Mesendoderm (in vitro differentiated cells): ENCODE measurements at regions not wholly inside any gene's neighbourhood (a gene's known extent, or its start where the extent isn't known, plus 50 kb on each side); places are given as distances from the start of the nearest gene placed in this dataset.

Experiments used
- DNase-seq: peaks from one replicate; pipeline ENCODE4 v3.0.0; 2013
- H2AK5ac ChIP-seq: 2 replicates; pipeline ENCODE4 v1.6.1; 2013; ENCODE audit warnings: low read length, inconsistent platforms
- H2BK120ac ChIP-seq: 2 replicates; pipeline ENCODE4 v1.6.1; 2013; ENCODE audit warnings: low read depth, mild to moderate bottlenecking, low read length, moderate library complexity, mixed read lengths
- H2BK15ac ChIP-seq: replicated peaks from 2 replicates; pipeline ENCODE4 v1.6.1; 2013; ENCODE audit warnings: low read depth, mild to moderate bottlenecking, moderate library complexity
- H2BK5ac ChIP-seq: 2 replicates; pipeline ENCODE4 v1.6.1; 2013; ENCODE audit warnings: low read length, inconsistent platforms
- H3K18ac ChIP-seq: 2 replicates; pipeline ENCODE4 v1.6.1; 2013; ENCODE audit warnings: mild to moderate bottlenecking, low read length, mixed read lengths
- H3K23ac ChIP-seq: one replicate; pipeline ENCODE4 v1.6.1; 2013; ENCODE audit warnings: low read length
- H3K27ac ChIP-seq: 2 replicates; pipeline ENCODE4 v1.5.1; 2013; ENCODE audit warnings: low read depth, mild to moderate bottlenecking, inconsistent platforms, low read length, moderate library complexity
- H3K27me3 ChIP-seq: 2 replicates; pipeline ENCODE4 v1.6.1; 2013; ENCODE audit warnings: low read length, control low read depth, mild to moderate bottlenecking, inconsistent platforms; ENCODE audit not compliant: insufficient read depth, poor library complexity
- H3K36me3 ChIP-seq: 2 replicates; pipeline ENCODE4 v1.6.1; 2013; ENCODE audit warnings: low read length, inconsistent platforms; ENCODE audit not compliant: control insufficient read depth, insufficient read depth
- H3K4ac ChIP-seq: one replicate; pipeline ENCODE4 v1.6.1; 2013; ENCODE audit warnings: low read depth, mild to moderate bottlenecking, low read length, moderate library complexity
- H3K4me1 ChIP-seq: 2 replicates; pipeline ENCODE4 v1.6.1; 2013; ENCODE audit warnings: low read depth, low read length, inconsistent platforms; ENCODE audit not compliant: control insufficient read depth
- H3K4me2 ChIP-seq: 2 replicates; pipeline ENCODE4 v1.6.1; 2013; ENCODE audit warnings: low read length
- H3K4me3 ChIP-seq: 2 replicates; pipeline ENCODE4 v1.5.1; 2013; ENCODE audit warnings: mild to moderate bottlenecking, low read length
- H3K56ac ChIP-seq: one replicate; pipeline ENCODE4 v1.6.1; 2013; ENCODE audit warnings: low read length
- H3K79me1 ChIP-seq: 2 replicates; pipeline ENCODE4 v1.6.1; 2013; ENCODE audit warnings: low read length, inconsistent platforms
- H3K79me2 ChIP-seq: 2 replicates; pipeline ENCODE4 v1.6.1; 2013; ENCODE audit warnings: mild to moderate bottlenecking, low read length; ENCODE audit not compliant: control insufficient read depth, insufficient read depth
- H3K9ac ChIP-seq: 2 replicates; pipeline ENCODE4 v1.6.1; 2013; ENCODE audit warnings: low read length, inconsistent platforms
- H4K5ac ChIP-seq: one replicate; pipeline ENCODE4 v1.6.1; 2013; ENCODE audit warnings: low read length
- H4K8ac ChIP-seq: one replicate; pipeline ENCODE4 v1.6.1; 2013; ENCODE audit warnings: low read depth, mild to moderate bottlenecking, control low read depth, low read length, moderate library complexity
- WGBS: extraction: QIAGEN DNeasy Blood & Tissue Kit; methylation state at CpG from one replicate; pipeline ENCODE4 v1.1.7; 2013; ENCODE audit warnings: low lambda C conversion rate, missing lambda C conversion rate; ENCODE audit not compliant: insufficient coverage; ENCODE audit errors: extremely low coverage; 5-methylcytosine and 5-hydroxymethylcytosine counted together

- Histone ChIP-seq H3K4me2 (no peak overlapping the region), H3K27me3 (no peaks in the 10 kb centered on the region), H2AK5ac (no peak overlapping the region), H3K9ac (no peak overlapping the region), H3K56ac (no peak overlapping the region), H3K79me2 (no peaks in the 10 kb centered on the region), H4K8ac (no peak overlapping the region), H3K27ac (no peak overlapping the region), H2BK120ac (no peak overlapping the region), H4K5ac (no peak overlapping the region), H3K36me3 (no peaks in the 10 kb centered on the region), H3K4me3 (no peak overlapping the region), H3K23ac (no peak overlapping the region), H3K4me1 (peaks cover 3% of the 10 kb centered on the region), H2BK5ac (no peak overlapping the region), H3K79me1 (no peaks in the 10 kb centered on the region), H3K18ac (no peak overlapping the region), H3K4ac (no peak overlapping the region), H2BK15ac (no peak overlapping the region)
- no peak for DNase-seq
- no CpG with 5 or more reads among the region's 4 CpGs for WGBS
Observed at GRCh38 chr10:104517946-104518345, 123.1 kb upstream of the SORCS3 start.

GRCh38 chr10:104518891-104519290 is 122.2 kb upstream of the SORCS3 start:
- peaks cover 3% of the 10 kb centered on the region for H3K4me1 ChIP-seq
- H3K56ac ChIP-seq: no peak overlapping the region
- H4K5ac ChIP-seq: no peak overlapping the region
- no peak overlapping the region for H3K27ac ChIP-seq
- no peak overlapping the region for H2BK5ac ChIP-seq
- no peak overlapping the region for H3K4me2 ChIP-seq
- H2BK120ac ChIP-seq: no peak overlapping the region
- H3K4me3 ChIP-seq: no peak overlapping the region
- DNase-seq: no peak
- WGBS: no CpG with 5 or more reads among the region's 6 CpGs
- H3K27me3 ChIP-seq: no peaks in the 10 kb centered on the region
- no peak overlapping the region for H2BK15ac ChIP-seq
- no peak overlapping the region for H3K18ac ChIP-seq
- H4K8ac ChIP-seq: no peak overlapping the region
- H3K9ac ChIP-seq: no peak overlapping the region
- H3K36me3 ChIP-seq: no peaks in the 10 kb centered on the region
- H2AK5ac ChIP-seq: no peak overlapping the region
- no peak overlapping the region for H3K4ac ChIP-seq
- H3K79me1 ChIP-seq: no peaks in the 10 kb centered on the region
- no peak overlapping the region for H3K23ac ChIP-seq
- no peaks in the 10 kb centered on the region for H3K79me2 ChIP-seq

- Histone ChIP-seq H3K4me2 (no peak overlapping the region), H3K27ac (no peak overlapping the region), H3K18ac (no peak overlapping the region), H2AK5ac (no peak overlapping the region), H3K79me2 (no peaks in the 10 kb centered on the region), H3K79me1 (no peaks in the 10 kb centered on the region), H3K36me3 (no peaks in the 10 kb centered on the region), H2BK15ac (no peak overlapping the region), H4K5ac (no peak overlapping the region), H3K9ac (no peak overlapping the region), H3K56ac (no peak overlapping the region), H2BK120ac (no peak overlapping the region), H4K8ac (no peak overlapping the region), H3K4me1 (no peaks in the 10 kb centered on the region), H3K4ac (no peak overlapping the region), H2BK5ac (no peak overlapping the region), H3K23ac (no peak overlapping the region), H3K27me3 (no peaks in the 10 kb centered on the region), H3K4me3 (no peak overlapping the region)
- WGBS: no CpG with 5 or more reads among the region's 11 CpGs
- DNase-seq: no peak
Observed at GRCh38 chr10:104520653-104521052, 120.4 kb upstream of the SORCS3 start.

DNA sequence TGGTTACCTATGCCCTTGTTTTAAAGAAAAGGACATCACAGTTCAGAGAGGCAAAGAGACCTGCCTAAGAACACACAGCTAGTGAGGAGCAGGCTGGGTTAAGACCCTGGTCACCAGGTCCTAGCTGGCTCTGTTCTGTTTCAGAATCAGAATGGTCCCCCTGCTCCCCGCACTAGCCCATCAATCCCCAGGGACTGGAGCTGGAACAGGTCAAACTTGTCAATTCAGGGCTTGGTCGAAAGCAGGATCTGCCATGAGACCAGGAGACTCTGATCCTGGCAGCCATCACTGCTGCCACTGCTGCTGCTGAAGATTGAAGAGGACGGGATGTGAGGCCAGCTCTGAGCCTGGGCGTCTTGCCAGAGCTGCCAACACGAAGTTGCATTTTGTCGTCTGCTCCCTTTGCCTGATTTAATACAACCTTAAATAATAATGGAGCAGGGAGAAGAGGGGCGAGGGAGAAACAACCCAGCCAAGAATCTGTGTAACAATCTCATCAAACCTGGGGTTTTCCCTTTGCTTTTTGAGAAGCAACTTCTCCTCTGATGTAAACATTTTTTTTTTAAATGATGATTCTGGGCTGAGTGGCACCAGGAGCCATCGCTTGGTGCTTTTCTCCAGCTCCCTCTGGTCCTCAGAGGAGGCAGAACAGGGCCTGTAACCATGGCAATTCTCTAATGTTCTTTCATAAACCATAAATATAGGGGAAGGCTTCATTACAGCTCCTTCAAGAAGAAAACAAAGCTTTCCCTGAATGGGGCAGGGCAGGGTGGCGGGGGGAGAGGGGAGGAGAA is 119.0 kb upstream of the SORCS3 start:
- H3K23ac ChIP-seq: no peak overlapping the region
- H3K4ac ChIP-seq: no peak overlapping the region
- no peak for DNase-seq
- no peak overlapping the region for H4K8ac ChIP-seq
- H3K18ac ChIP-seq: no peak overlapping the region
- no peak overlapping the region for H3K56ac ChIP-seq
- H2AK5ac ChIP-seq: no peak overlapping the region
- no peaks in the 10 kb centered on the region for H3K36me3 ChIP-seq
- no CpG with 5 or more reads among the region's 9 CpGs for WGBS
- no peaks in the 10 kb centered on the region for H3K79me1 ChIP-seq
- no peaks in the 10 kb centered on the region for H3K27me3 ChIP-seq
- no peaks in the 10 kb centered on the region for H3K4me1 ChIP-seq
- no peak overlapping the region for H3K27ac ChIP-seq
- H2BK15ac ChIP-seq: no peak overlapping the region
- H3K9ac ChIP-seq: no peak overlapping the region
- H3K4me2 ChIP-seq: no peak overlapping the region
- no peak overlapping the region for H2BK5ac ChIP-seq
- H3K79me2 ChIP-seq: no peaks in the 10 kb centered on the region
- no peak overlapping the region for H2BK120ac ChIP-seq
- no peak overlapping the region for H3K4me3 ChIP-seq
- H4K5ac ChIP-seq: no peak overlapping the region

DNA sequence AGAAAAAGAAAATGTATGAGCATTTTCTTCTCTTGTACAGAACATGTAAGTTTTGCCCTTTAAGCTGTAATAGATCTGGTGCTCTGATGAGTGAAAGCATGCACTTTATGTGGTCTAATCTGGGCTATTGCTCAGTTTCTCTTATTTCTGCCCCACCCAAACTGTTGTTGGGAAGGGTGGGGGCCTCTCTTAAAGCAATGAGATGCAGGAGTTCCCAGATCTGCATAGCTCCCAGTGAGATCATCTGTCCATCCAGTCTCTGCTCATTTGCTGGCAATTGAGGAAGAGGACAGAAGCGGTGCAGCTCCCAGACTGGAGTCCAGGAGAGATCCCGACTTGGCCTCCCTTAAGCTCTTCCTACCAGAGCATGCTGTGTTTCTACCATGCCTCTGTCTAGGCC is 114.9 kb upstream of the SORCS3 start:
- H3K23ac ChIP-seq: no peak overlapping the region

GRCh38 chr10:104527013-104527412 is 114.1 kb upstream of the SORCS3 start:
- Histone ChIP-seq H3K4ac (no peak overlapping the region), H3K4me2 (no peak overlapping the region), H4K5ac (no peak overlapping the region), H3K56ac (no peak overlapping the region), H4K8ac (no peak overlapping the region), H3K79me2 (no peaks in the 10 kb centered on the region), H2BK120ac (no peak overlapping the region), H3K18ac (no peak overlapping the region), H3K9ac (no peak overlapping the region), H3K4me3 (no peak overlapping the region), H3K79me1 (no peaks in the 10 kb centered on the region), H3K27me3 (no peaks in the 10 kb centered on the region), H2AK5ac (no peak overlapping the region), H3K4me1 (no peaks in the 10 kb centered on the region), H3K27ac (no peak overlapping the region), H3K23ac (no peak overlapping the region), H2BK5ac (no peak overlapping the region), H3K36me3 (no peaks in the 10 kb centered on the region), H2BK15ac (no peak overlapping the region)
- no peak for DNase-seq
- no CpG with 5 or more reads among the region's 1 CpG for WGBS

More for the DNA sequence above, 114.9 kb upstream of the SORCS3 start:
- no peak overlapping the region for H3K4me2 ChIP-seq
- H3K79me2 ChIP-seq: no peaks in the 10 kb centered on the region
- no peaks in the 10 kb centered on the region for H3K27me3 ChIP-seq
- no peak overlapping the region for H2BK5ac ChIP-seq
- DNase-seq: no peak
- no peak overlapping the region for H2BK15ac ChIP-seq
- H3K56ac ChIP-seq: no peak overlapping the region
- H3K79me1 ChIP-seq: no peaks in the 10 kb centered on the region
- H3K27ac ChIP-seq: no peak overlapping the region
- no peak overlapping the region for H2AK5ac ChIP-seq
- no CpG with 5 or more reads among the region's 2 CpGs for WGBS
- no peaks in the 10 kb centered on the region for H3K36me3 ChIP-seq
- no peak overlapping the region for H4K5ac ChIP-seq
- no peak overlapping the region for H3K9ac ChIP-seq
- no peak overlapping the region for H4K8ac ChIP-seq
- H3K4me3 ChIP-seq: no peak overlapping the region
- no peak overlapping the region for H2BK120ac ChIP-seq
- no peak overlapping the region for H3K18ac ChIP-seq
- no peak overlapping the region for H3K4ac ChIP-seq
- no peaks in the 10 kb centered on the region for H3K4me1 ChIP-seq
